Ectodermal cell (in vitro differentiated cells): ENCODE measurements at regions not wholly inside any gene's neighbourhood (a gene's known extent, or its start where the extent isn't known, plus 50 kb on each side); places are given as distances from the start of the nearest gene placed in this dataset.

Experiments used
- H3K27ac ChIP-seq: 2 replicates; pipeline ENCODE4 v1.7.0; 2013; ENCODE audit warnings: mild to moderate bottlenecking, low read depth, low read length; ENCODE audit not compliant: insufficient read depth, poor library complexity, severe bottlenecking
- H3K27me3 ChIP-seq: 2 replicates; pipeline ENCODE4 v1.7.0; 2013; ENCODE audit warnings: mild to moderate bottlenecking, low read length; ENCODE audit not compliant: insufficient read depth, control insufficient read depth, poor library complexity, severe bottlenecking
- H3K36me3 ChIP-seq: one replicate; pipeline ENCODE4 v1.7.0; 2013; ENCODE audit warnings: low read length; ENCODE audit not compliant: control insufficient read depth, insufficient read depth
- H3K4me1 ChIP-seq: one replicate; pipeline ENCODE4 v1.7.0; 2013; ENCODE audit warnings: low read length; ENCODE audit not compliant: control insufficient read depth, insufficient read depth
- H3K4me3 ChIP-seq: 2 replicates; pipeline ENCODE4 v1.7.0; 2013; ENCODE audit warnings: low read depth, low read length, control low read depth; ENCODE audit not compliant: insufficient read depth
- H3K9me3 ChIP-seq: 2 replicates; pipeline ENCODE4 v1.7.0; 2013; ENCODE audit warnings: mild to moderate bottlenecking, low read length, moderate library complexity; ENCODE audit not compliant: control insufficient read depth
- WGBS, 2 experiments: methylation state at CpG; one replicate each; pipeline ENCODE4 v1.1.7; 2013; ENCODE audit warnings: missing lambda C conversion rate in 2 of 2; 5-methylcytosine and 5-hydroxymethylcytosine counted together

DNA sequence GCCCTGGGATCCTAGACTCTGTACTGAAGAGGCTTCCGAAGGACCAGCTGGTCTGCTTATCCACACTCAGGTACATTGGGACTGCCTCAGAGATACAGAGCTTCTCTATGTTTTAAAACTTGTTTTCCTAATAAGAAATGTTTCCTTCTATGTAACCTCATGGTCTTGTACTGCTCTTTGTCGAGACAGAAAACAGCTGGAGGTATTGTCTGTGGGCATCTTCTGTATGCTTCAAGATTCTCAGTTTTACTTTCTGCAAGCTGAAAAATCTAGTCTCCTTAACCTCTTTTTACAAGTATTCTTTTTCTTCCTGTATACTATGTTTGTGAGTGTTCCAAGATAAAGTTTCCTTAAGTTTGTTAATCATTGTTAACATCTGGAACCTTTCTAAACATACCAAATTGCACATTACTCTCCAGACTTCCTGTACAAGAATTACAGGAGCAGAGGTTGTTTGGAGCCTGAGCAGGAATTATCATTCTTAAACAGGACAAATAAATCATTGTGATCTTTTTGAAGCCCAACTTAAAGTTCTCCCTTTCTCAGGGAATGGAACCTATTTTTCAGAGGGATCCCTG lies 358.3 kb upstream of the CFAP20DC start:
- Histone ChIP-seq H3K27me3 (peaks cover 20% of the 10 kb centered on the region), H3K9me3 (no peaks in the 10 kb centered on the region), H3K36me3 (no peaks in the 10 kb centered on the region), H3K27ac (no peak overlapping the region), H3K4me3 (no peak overlapping the region), H3K4me1 (peaks cover 7% of the 10 kb centered on the region)
- 89 to 97% methylated on average over 2 of the region's 2 CpGs for WGBS, 2 experiments

GRCh38 chr3:59407425-59407824 lies 357.6 kb upstream of the CFAP20DC start:
- peaks cover 7% of the 10 kb centered on the region for H3K4me1 ChIP-seq
- H3K4me3 ChIP-seq = no peak overlapping the region
- H3K9me3 ChIP-seq = no peaks in the 10 kb centered on the region
- no peaks in the 10 kb centered on the region for H3K36me3 ChIP-seq
- WGBS, 2 experiments = 85 to 91% methylated on average over 5 of the region's 5 CpGs
- peaks cover 20% of the 10 kb centered on the region for H3K27me3 ChIP-seq
- H3K27ac ChIP-seq = no peak overlapping the region

- no peak overlapping the region for H3K27ac ChIP-seq
- no peaks in the 10 kb centered on the region for H3K36me3 ChIP-seq
- H3K4me3 ChIP-seq = no peak overlapping the region
- peaks cover 20% of the 10 kb centered on the region for H3K27me3 ChIP-seq
- 87 to 96% methylated on average over 2 of the region's 2 CpGs for WGBS, 2 experiments
- no peaks in the 10 kb centered on the region for H3K9me3 ChIP-seq
- H3K4me1 ChIP-seq = peaks cover 7% of the 10 kb centered on the region
Measured at GRCh38 chr3:59406943-59407342, 357.1 kb upstream of the CFAP20DC start.

GRCh38 chr3:59404851-59405250 lies 355.0 kb upstream of the CFAP20DC start:
- H3K4me3 ChIP-seq = no peak overlapping the region
- 31 to 38% methylated on average over 8 of the region's 8 CpGs for WGBS, 2 experiments

GRCh38 chr3:59404064-59404463 lies 354.2 kb upstream of the CFAP20DC start:
- Histone ChIP-seq H3K36me3 (no peaks in the 10 kb centered on the region), H3K9me3 (no peaks in the 10 kb centered on the region), H3K27ac (no peak overlapping the region), H3K4me1 (peaks cover 7% of the 10 kb centered on the region), H3K4me3 (no peak overlapping the region), H3K27me3 (peaks cover 20% of the 10 kb centered on the region)
- 86 to 95% methylated on average over 2 of the region's 2 CpGs for WGBS, 2 experiments

More at GRCh38 chr3:59404851-59405250, 355.0 kb upstream of the CFAP20DC start:
- Histone ChIP-seq H3K9me3 (no peaks in the 10 kb centered on the region), H3K27me3 (peaks cover 20% of the 10 kb centered on the region), H3K27ac (no peak overlapping the region), H3K36me3 (no peaks in the 10 kb centered on the region), H3K4me1 (peaks cover 7% of the 10 kb centered on the region)

- Histone ChIP-seq H3K36me3 (no peaks in the 10 kb centered on the region), H3K4me3 (no peak overlapping the region), H3K9me3 (no peaks in the 10 kb centered on the region), H3K27ac (no peak overlapping the region), H3K4me1 (peaks cover 7% of the 10 kb centered on the region), H3K27me3 (peaks cover 12% of the 10 kb centered on the region)
- 90 to 91% methylated on average over 2 of the region's 2 CpGs for WGBS, 2 experiments
Measured at GRCh38 chr3:59401924-59402323, 352.1 kb upstream of the CFAP20DC start.

- H3K4me1 ChIP-seq = no peaks in the 10 kb centered on the region
- H3K4me3 ChIP-seq = no peak overlapping the region
- 100% methylated on average over 1 of the region's 1 CpG; no CpG with 5 or more reads in 1 of the 2 experiments for WGBS, 2 experiments
- no peaks in the 10 kb centered on the region for H3K27me3 ChIP-seq
- H3K27ac ChIP-seq = no peak overlapping the region
- H3K36me3 ChIP-seq = no peaks in the 10 kb centered on the region
- no peaks in the 10 kb centered on the region for H3K9me3 ChIP-seq
Measured at GRCh38 chr3:59392116-59392515, 342.3 kb upstream of the CFAP20DC start.

DNA sequence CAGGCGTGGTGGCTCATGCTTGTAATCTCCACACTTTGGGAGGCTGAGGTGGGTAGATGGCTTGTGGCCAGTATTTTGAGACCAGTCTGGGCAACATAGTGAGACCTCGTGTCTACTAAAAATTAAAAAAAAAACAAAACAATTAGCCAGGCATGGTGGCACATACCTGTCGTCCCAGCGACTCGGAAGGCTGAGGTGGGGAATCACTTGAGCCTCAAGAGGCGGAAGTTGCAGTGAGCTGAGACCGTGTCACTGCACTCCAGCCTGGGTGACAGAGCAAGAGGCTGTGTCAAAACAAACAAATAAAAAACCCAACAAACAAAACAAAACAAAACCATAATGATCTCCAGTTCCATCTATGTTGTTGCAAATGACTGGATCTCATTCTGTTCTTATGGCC lies 341.3 kb upstream of the CFAP20DC start:
- H3K4me3 ChIP-seq = no peak overlapping the region
- 85% methylated on average over 7 of the region's 7 CpGs for WGBS, 2 experiments
- no peaks in the 10 kb centered on the region for H3K4me1 ChIP-seq
- H3K9me3 ChIP-seq = no peaks in the 10 kb centered on the region
- no peaks in the 10 kb centered on the region for H3K36me3 ChIP-seq
- H3K27me3 ChIP-seq = no peaks in the 10 kb centered on the region
- H3K27ac ChIP-seq = no peak overlapping the region

DNA sequence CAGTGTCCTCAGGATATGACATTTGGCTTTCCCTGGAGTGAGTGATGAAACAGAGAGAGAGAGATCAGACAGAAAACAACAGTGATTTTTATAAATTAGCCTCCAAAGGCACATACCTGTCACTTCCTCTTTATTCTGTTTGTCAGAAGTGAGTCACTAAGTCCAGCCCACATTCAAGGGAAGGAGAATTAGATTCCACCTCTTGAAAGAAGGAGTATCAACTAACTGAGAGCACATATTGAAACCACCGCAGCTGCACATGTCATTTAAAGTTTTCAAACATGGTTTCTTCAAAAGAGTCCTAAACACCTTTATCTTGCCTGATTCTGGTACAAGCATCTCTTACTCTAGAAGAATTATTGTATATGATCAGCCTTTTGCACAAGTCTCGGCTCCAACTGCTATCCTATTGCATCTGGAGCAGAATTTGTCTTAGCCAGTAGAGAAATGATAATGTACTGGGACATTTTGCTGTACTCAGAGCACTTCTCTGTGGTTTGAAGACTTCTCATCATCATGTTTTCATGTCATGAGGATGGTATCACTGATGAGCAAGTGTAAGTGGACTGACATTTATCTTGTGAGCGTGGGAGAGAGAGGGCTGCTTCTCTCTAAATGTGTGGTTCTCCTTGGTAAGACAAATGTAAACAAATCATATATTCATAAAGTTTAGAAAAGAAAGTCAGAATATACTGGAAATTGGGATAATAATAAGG lies 338.9 kb upstream of the CFAP20DC start:
- no peaks in the 10 kb centered on the region for H3K9me3 ChIP-seq
- no peaks in the 10 kb centered on the region for H3K4me1 ChIP-seq
- WGBS, 2 experiments = 91 to 97% methylated on average over 3 of the region's 3 CpGs
- H3K27ac ChIP-seq = no peak overlapping the region
- no peaks in the 10 kb centered on the region for H3K36me3 ChIP-seq
- H3K4me3 ChIP-seq = no peak overlapping the region
- no peaks in the 10 kb centered on the region for H3K27me3 ChIP-seq

DNA sequence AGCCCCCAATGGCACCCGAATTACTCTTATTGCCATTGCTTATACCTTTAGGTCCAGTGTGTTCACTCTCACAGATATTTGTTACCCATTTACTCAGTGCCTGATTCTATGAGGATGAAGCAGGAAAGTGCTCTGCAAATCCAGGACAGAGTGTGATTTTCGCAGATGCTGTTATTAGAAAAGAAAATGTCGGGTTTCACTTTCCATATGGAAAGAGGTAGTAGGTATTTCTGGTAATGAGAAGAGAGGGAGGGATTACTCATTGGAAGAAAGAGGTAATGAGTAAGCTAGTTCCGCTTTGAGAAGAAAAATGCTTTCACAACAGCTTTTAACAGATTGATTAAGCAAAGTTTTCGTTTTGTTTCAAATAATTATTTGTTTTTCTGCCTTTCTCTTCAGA lies 336.3 kb upstream of the CFAP20DC start:
- H3K9me3 ChIP-seq = no peaks in the 10 kb centered on the region
- WGBS, 2 experiments = 95 to 96% methylated on average over 5 of the region's 5 CpGs
- H3K36me3 ChIP-seq = no peaks in the 10 kb centered on the region
- H3K4me3 ChIP-seq = no peak overlapping the region
- no peaks in the 10 kb centered on the region for H3K27me3 ChIP-seq
- no peaks in the 10 kb centered on the region for H3K4me1 ChIP-seq
- H3K27ac ChIP-seq = no peak overlapping the region
